Neural cell (in vitro differentiated cells): ENCODE measurements at regions not wholly inside any gene's neighbourhood (a gene's known extent, or its start where the extent isn't known, plus 50 kb on each side); places are given as distances from the start of the nearest gene placed in this dataset.

Source experiments
- CTCF ChIP-seq: fragments of 450-650 bp; IDR thresholded peaks from 2 replicates; pipeline ENCODE4 v1.5.1; 2014; ENCODE audit warnings: antibody characterized with exemption, mild to moderate bottlenecking, moderate library complexity; ENCODE audit not compliant: poor library complexity, severe bottlenecking
- POLR2AphosphoS5 ChIP-seq: IDR thresholded peaks from 2 replicates; pipeline ENCODE4 v1.6.1; 2012

- TF ChIP-seq CTCF: no peak
- TF ChIP-seq POLR2AphosphoS5: no peak
Measured at GRCh38 chr7:68122801-68123200, 1126.2 kb downstream of the TYW1 start.
